Stromal cell of bone marrow (primary cell): ENCODE measurements at regions not wholly inside any gene's neighbourhood (a gene's known extent, or its start where the extent isn't known, plus 50 kb on each side); places are given as distances from the start of the nearest gene placed in this dataset.
"Not testable (repeated sequence)": the region's sequence is repeated elsewhere in the genome, so short reads cannot be mapped to it uniquely, and the experiment has no call there.

Experiments used
- DNase-seq: peaks from one replicate; pipeline ENCODE4 v3.0.0-alpha.2; 2012; ENCODE audit warnings: low read depth

DNA sequence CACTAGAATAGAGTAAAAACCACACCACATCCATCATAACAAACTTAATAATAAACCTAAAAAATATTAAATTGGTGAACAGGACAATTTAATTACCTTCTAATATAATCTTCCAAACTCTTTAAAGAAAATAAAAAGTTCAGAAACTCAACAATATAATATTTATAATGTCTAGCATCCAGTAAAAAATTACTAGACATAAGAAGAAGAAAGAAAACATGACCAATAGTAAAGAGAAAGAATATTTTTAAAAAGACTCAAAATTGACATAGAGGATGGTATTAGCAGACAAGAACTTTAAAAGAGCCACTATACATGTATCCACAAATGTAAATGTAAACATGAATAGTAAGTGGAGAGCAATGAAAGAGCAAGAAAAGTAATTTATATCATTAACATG lies 388.4 kb downstream of the TFEC start:
- no peak for DNase-seq

GRCh38 chr7:115638853-115639252 lies 391.7 kb downstream of the TFEC start:
- no peak for DNase-seq

GRCh38 chr7:115637128-115637527 lies 393.4 kb downstream of the TFEC start:
- DNase-seq = no peak

DNA sequence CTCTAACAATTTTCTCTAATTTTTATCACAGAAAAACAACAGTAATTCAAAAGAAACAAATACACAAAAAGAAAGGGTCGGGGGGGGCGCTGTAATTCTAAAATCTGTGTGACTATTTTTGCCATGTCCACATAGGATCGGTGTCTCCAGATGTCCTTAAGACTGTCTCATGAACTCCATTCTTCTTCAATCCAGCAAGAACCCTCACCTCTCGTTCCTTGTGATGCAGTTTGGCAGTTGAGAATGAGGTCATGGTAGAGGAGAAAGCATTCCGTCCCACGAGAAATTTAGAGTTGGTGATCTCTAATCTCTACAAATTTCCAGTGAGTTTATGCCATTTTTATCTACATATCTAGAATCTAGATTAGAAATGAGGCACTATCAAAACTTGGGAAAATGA lies 394.7 kb downstream of the TFEC start:
- DNase-seq = no peak

DNA sequence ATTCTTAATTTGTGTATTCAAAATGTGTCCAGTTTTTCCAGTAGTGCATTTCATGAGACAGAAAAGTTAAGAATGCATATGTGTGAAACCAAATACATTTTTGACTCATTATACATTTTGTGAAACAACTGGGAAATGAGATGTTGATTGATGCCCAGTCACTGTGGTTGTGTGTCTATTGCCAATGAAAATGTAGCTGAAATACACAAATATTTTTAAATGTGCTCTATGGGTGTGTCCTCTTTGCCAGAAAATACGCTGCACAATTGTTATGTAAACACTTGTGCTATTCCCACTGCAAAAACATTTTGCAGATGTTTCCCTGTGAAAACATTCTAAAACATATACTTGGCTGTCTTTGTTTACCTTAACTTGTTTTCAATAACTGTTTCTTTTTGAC lies 395.2 kb downstream of the TFEC start:
- peak; percentile 17 for DNase-seq

DNA sequence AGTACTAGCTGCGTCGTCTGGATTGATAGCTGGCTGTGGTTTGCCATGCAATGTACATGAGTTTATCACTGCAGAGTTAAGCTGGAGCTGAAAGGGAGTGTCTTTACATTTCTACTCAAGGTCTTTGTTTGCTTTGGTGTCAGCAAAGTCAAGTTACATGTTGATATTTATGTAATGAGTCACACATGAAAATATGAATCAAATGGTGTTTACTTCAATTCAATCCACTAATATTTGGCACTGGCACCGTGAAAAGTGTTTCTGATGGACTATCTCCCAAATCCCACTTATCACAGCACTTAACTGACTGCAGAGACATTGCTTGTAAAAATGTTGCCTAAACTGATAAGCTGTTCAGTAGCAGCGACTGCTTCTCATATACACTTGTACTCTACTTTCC lies 395.9 kb downstream of the TFEC start:
- DNase-seq = no peak

DNA sequence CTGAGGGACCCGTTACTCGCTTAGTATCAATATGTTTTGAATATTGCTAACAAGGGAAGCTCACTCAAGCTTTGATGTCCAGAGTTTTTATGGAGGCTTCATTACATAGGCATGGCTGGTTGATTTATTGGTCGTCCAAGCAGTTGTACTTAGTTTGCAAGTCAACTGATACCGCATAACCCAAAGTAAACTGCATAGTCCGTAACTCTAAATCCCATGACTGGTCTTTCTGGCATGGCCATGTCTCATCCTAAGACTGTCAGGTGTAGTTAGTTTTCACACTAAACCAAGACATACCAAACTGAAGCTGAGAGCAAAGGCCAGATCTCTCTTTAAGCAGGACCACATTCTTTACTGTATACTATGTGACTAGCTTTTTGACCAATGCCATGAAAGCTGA lies 397.9 kb downstream of the TFEC start:
- DNase-seq = no peak

- no peak for DNase-seq
Measured at GRCh38 chr7:115631782-115632181, 398.8 kb downstream of the TFEC start.

DNA sequence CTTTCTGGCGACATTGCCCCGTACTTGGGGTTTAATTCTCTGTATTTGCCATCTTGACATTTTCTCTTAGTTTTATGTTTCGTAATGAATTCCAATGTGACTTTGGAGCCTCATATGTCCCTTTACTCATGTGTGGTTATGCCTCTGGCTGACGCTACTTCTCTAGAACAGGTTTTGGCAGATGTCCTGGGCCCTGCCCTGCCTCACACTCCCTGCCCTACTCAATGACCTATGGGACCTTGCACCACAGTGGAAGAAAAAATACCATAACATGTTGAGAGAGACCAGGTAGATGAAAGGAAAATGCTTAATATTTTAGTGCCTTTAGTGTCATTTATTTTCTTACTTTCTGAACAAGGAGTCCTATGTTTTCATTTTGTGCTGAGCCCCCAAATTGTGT lies 400.5 kb downstream of the TFEC start:
- no peak for DNase-seq

GRCh38 chr7:115618676-115619075 lies 411.9 kb downstream of the TFEC start:
- DNase-seq = no peak

DNA sequence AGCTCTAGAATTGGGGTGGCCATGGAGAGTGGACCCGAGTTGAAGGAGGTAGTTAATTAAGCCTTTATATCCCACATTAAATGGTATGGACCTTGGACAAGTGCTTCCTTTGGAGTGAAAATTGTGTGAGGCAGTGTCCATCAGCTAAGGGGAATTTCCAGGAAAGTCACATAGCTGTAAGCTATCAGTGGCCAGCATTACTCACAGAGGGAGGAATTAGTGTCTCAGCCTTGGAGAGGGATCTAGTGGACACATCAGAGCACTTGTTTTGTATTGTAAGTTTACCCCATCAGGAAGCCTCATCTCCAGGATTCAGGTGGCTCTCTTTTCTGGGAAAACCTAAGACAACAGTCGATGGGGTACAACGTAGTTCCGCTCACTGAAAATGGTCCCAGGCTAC lies 416.7 kb downstream of the TFEC start:
- no peak for DNase-seq

DNA sequence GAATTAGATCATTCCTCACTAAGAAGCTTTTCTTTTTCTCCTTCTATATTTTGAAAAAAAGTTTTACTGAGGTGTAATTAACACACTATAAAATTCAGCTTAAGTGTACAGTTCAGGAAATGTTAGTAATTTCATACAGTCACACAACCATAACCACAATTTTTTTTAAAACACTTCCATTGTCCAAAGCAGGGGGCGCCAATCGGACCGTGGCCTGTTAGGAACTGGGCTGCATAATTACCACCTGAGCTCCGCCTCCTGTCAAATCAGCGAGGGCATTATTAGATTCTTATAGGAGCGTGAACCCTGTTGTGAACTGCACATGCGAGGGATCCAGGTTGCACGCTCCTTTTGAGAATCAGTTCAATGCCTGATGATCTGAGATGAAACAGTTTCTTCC lies 427.1 kb downstream of the TFEC start:
- DNase-seq = no peak

DNA sequence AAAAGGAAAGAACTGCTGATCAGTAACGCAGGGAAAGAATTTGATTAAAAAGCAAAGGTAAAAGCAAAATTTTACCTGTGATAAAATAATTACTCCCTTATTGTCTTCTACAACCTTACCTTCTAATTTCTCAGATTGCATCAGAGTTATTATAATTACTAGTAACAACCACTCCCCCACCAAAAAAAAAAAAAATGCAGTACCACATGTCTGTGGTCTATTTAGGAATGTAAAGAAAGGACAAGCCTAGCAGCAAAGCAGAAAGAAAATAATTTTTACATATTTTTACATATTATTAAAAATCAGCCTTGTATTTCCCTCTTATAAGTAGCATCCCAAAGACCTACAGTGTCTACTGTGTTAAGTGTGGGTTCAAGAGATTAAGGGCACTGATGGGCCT lies 430.4 kb downstream of the TFEC start:
- no peak for DNase-seq

DNA sequence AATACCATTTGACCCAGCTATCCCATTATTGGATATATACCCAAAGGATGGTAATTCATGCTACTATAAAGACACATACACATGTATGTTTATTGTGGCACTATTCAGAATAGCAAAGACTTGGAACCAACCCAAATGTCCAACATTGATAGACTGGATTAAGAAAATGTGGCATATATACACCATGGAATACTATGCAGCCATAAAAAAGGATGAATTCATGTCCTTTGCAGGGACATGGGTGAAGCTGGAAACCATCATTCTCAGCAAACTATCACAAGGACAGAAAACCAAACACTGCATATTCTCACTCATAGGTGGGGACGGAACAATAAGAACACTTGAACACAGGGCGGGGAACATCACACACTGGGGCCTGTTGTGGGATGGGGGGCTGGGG lies 431.4 kb downstream of the TFEC start:
- not testable (repeated sequence) for DNase-seq

- not testable (repeated sequence) for DNase-seq
Measured at GRCh38 chr7:115597220-115597619, 433.3 kb downstream of the TFEC start.

GRCh38 chr7:115593111-115593510 lies 437.5 kb downstream of the TFEC start:
- DNase-seq = no peak

GRCh38 chr7:115585015-115585718 lies 445.4 kb downstream of the TFEC start:
- DNase-seq = no peak

DNA sequence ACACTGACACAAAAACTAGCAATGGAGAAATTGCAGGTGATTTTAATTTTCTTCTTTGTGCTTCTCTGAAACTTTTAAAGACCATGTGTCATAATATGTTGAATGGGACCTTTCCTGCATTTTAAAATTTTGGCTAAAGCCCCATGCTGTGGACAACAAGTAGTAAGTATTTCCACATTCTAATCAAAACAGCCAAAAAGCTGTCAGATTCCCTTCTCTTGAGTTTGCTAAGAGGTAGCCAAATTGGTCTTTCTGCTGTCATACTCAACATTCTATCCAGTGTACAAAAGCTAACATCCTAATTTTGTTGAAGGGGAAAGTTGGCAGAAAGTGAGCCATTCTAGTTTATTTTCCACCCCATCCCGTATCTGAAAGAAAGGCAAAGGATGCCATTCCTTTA lies 447.6 kb downstream of the TFEC start:
- DNase-seq = no peak

GRCh38 chr7:115578576-115578975 lies 452.0 kb downstream of the TFEC start:
- no peak for DNase-seq

DNA sequence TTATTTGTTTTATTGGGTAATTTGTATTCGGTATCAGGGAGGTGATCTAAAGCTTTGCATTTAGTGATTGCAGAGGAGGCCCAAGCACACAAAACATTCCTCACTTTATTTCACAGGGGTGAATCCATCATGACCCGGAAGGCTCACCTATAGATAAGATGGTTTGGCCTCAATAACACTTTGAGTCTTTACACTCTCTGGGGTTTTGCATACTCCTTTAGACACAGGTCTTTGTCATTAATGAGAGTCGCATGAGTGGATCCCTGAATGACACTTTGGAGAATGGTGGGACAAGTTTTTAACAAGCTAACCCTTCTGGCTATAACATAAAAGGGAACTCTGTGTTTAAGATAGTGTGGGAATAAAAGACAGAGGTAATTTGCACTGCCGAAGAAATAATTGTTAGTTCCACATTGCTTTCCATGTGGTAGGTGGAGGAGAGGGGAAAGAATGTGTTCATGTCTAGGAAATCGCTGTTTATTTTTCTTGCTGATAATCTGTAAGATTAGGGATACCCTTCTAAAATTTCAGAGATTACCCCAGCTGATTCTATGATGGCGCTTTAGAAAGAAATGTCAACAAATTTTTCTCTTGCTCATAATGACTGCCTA lies 455.8 kb downstream of the TFEC start:
- DNase-seq = no peak

DNA sequence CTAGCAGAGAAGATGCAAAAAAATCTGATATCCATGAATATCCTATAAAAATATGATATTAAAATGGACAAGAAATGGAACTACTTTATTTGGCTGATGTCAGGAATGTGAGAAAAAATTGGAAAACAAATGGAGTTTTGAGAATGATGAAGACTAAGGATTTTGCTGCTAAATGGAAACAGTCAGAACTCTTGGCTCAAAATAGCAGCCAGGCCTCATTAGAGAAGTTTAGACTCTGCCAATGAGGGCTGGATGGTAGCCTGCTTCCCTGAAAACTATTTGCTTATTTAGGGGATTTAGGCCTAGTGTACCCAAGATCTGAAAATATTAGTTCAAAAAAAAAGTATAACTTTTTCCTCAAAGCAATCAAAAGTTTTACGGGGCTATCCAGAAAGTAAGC lies 458.5 kb downstream of the TFEC start:
- no peak for DNase-seq

- DNase-seq = peak; percentile 33
Measured at GRCh38 chr7:115561335-115562110, 469.0 kb downstream of the TFEC start.

GRCh38 chr7:115559877-115560276 lies 470.7 kb downstream of the TFEC start:
- DNase-seq = no peak
